GM13976 (cell line): ENCODE measurements at regions not wholly inside any gene's neighbourhood (a gene's known extent, or its start where the extent isn't known, plus 50 kb on each side); places are given as distances from the start of the nearest gene placed in this dataset.

Experiments used
- DNase-seq: peaks from one replicate; pipeline ENCODE4 v3.0.0; 2012; ENCODE audit warnings: low spot score
- CTCF ChIP-seq: IDR thresholded peaks from 2 replicates; pipeline ENCODE4 v1.5.1; 2012; ENCODE audit warnings: borderline replicate concordance, mild to moderate bottlenecking; ENCODE audit not compliant: insufficient read depth; ENCODE audit errors: extremely low read depth, missing control alignments, control extremely low read depth
- in situ Hi-C: fragments of 300-500 bp; cut with MboI; formaldehyde crosslinking; loops from one replicate; pipeline ENCODE4 v1.12.0; 2022; ENCODE audit warnings: low sequenced_read_pairs, mixed read lengths, inconsistent platforms; ENCODE audit not compliant: unreplicated experiment

GRCh38 chr2:33729353-33729752, 130.3 kb upstream of the FAM98A start:
- in situ Hi-C loops, result no loop called here
- no peak for DNase-seq
- no peak for TF ChIP-seq CTCF

DNA sequence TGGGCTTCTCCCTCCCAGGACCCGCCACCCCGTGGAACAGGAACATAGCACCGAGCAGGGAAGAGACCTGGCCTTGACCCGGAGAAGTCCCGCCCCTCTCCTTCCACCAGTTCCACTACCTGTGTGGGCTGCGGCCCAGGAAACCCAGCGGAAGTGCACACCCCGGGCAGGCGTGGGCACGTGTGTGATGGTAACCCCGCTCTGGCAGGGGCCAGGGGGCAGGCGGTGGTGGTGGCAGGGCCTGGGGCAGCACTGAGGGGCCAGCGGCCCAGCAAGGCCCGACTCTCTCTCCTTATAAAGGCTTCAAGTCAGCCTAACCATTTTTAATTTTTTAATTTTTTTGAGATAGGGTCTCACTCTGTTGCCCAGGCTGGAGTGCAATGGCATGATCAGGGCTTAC, 129.0 kb upstream of the FAM98A start:
- in situ Hi-C loops, result no loop called here
- DNase-seq, result no peak
- TF ChIP-seq CTCF, result no peak

DNA sequence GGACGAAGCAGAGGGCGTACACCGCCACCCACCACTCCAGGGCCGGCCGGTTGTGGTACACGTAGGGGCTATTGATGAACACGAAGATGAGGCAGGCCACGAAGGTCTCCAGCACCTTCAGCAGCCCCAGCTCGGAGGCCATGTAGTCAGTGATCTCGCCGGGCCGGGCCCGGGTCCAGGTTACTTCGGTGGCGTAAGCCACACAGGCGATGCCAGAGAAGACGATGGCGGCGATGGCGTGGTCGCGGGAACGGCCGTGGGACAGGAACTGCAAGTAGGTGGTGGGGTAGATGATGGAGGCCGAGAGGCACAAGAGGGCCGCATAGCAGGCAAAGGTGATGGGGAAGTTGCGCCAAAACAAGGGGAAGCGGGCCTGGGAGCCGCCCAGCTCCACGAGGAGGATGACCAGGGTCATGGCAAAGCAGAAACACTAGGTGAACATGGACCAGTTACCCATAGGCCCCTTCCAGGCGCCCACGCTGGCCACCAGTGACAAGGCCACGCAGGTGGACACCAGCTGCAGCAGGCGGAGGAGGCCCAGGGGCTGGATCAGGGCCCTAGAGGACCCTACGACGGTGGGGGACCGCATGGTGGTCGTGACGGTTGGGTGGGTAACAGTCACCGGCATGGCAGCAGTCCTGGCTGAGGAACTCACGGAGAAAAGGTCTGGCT, 128.4 kb upstream of the FAM98A start:
- no peak for DNase-seq
- in situ Hi-C loops, result no loop called here
- TF ChIP-seq CTCF, result no peak

- no peak for DNase-seq
- TF ChIP-seq CTCF, result no peak
- in situ Hi-C loops, result no loop called here
Measured at GRCh38 chr2:33726415-33726814, 127.3 kb upstream of the FAM98A start.

DNA sequence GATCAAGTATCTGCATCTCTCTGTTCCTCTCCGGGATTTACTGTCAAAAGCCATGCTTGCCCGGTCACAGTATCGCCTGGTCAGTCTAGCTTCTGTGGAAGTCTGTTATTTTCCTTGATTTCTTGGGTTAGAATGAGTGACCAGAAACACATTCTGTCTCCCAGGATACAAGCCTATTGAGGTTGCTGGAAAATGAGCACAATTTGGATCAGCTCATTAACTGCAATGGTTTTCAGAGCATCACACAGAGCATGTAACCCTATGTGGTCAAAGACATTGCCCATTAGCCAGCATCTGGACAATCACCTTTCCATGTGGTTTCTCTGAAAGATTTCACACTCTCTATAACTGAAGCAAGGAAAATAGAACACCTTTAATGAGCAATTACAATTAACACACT, 124.2 kb upstream of the FAM98A start:
- TF ChIP-seq CTCF, result no peak
- in situ Hi-C loops, result no loop called here
- no peak for DNase-seq

GRCh38 chr2:33719067-33719466, 120.0 kb upstream of the FAM98A start:
- no peak for TF ChIP-seq CTCF
- in situ Hi-C loops, result no loop called here
- no peak for DNase-seq
